ENCODE measurements at regions not wholly inside any gene's neighbourhood (a gene's known extent, or its start where the extent isn't known, plus 50 kb on each side); places are given as distances from the start of the nearest gene placed in this dataset.

DNA sequence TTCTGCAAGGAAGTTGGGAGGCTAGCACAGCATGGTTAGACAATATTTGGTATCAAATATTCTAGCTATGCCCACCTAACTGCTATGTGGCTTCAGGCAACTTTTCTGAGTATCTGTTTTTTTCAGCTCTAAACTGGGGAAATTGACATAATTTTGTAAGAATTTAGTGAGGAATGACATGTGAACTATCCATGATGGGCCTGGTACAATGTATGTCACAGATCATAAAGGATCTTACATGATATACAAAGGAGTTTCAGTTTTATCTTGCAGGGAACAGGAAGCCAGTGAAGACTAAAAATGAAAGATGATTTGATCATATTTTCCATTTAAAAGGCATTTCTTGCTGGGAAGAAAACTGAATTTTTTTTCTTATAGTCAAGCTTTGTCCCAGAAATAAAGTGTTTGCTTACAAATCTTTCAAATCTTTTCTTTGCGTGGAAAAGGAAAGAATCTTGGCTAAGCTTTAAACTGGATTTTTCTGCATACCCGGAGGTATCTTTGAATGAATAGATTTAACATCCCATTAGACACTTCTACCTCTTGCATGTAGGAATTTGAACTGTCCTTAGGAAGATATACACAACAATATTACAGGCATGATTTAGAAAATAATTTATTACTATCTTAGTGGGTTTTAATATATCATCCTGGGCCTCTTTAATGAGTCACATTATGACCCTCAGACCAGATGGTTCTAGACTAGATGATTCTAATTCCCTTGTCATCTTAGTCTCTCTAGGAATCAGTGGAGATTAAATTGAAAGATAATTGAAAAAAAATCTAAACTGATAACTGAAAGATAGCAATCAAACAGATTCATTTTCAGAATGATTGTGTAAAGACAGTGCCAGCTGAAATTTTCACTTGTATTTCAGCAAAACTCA, 436.0 kb upstream of the THBS1 start:
- ChIA-PET CTCF (interaction anchor here (1.8 kb wide), 1 partner anchor 438 kb away, joined by 4 read pairs; no protein-coding TSS in a partner anchor), POLR2A (no interaction called here)
- H3K27ac ChIP-seq (ENCODE audit: low read depth, low read length), result no peak overlapping the region
- H3K9me3 ChIP-seq (ENCODE audit: control insufficient read depth, insufficient read depth, low read length), result no peaks in the 10 kb centered on the region
- DNase-seq (ENCODE audit: low read depth, low spot score), result no peak
- no peak overlapping the region for H3K4me3 ChIP-seq (ENCODE audit: low read depth, low read length)
- H3K27me3 ChIP-seq (ENCODE audit: control insufficient read depth, insufficient read depth, low read length), result no peaks in the 10 kb centered on the region
- TF ChIP-seq, protein P1, sequence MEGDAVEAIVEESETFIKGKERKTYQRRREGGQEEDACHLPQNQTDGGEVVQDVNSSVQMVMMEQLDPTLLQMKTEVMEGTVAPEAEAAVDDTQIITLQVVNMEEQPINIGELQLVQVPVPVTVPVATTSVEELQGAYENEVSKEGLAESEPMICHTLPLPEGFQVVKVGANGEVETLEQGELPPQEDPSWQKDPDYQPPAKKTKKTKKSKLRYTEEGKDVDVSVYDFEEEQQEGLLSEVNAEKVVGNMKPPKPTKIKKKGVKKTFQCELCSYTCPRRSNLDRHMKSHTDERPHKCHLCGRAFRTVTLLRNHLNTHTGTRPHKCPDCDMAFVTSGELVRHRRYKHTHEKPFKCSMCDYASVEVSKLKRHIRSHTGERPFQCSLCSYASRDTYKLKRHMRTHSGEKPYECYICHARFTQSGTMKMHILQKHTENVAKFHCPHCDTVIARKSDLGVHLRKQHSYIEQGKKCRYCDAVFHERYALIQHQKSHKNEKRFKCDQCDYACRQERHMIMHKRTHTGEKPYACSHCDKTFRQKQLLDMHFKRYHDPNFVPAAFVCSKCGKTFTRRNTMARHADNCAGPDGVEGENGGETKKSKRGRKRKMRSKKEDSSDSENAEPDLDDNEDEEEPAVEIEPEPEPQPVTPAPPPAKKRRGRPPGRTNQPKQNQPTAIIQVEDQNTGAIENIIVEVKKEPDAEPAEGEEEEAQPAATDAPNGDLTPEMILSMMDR (IDR thresholded peaks at IDR 0.05; ENCODE audit: low read depth, low read length), result no peak

DNA sequence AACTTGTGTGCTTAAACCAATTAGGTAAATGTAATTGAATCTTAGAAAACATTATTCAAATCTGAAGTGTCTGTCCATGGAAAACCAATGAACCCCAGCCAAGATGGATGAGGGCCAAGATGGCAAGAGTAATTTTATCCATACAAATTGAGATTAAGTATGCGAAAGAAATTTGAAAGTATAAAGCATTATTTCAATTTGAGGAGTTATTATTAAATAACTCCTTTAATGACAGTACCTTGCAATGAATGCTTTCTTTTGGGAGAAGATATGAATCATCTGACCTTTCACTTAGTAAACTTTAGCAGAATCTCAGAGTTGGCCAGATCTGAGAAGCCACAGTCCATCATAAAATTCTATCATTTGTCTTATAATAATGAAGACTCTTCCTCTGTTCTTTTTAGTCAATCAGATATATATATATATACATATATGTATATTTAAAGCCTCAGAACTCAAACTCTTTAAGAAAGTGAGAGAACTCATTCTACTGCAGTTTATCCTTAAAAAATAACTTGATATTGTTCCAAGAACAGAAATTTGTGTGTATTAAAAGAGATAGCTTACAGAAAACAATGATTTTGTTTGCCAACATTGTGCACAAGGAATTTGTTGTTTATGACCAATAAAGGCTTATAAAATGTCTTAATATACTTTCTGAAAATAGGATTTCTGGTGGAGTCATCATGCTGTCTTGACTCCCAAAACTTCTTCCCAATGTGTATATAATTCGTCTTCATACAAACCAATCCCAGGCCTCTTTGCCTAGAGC, 434.8 kb upstream of the THBS1 start:
- POLR2A ChIA-PET, result no interaction called here
- TF ChIP-seq, protein P1 (IDR thresholded peaks at IDR 0.05; ENCODE audit: low read depth, low read length), result no peak
- H3K27ac ChIP-seq (ENCODE audit: low read depth, low read length), result no peak overlapping the region

DNA sequence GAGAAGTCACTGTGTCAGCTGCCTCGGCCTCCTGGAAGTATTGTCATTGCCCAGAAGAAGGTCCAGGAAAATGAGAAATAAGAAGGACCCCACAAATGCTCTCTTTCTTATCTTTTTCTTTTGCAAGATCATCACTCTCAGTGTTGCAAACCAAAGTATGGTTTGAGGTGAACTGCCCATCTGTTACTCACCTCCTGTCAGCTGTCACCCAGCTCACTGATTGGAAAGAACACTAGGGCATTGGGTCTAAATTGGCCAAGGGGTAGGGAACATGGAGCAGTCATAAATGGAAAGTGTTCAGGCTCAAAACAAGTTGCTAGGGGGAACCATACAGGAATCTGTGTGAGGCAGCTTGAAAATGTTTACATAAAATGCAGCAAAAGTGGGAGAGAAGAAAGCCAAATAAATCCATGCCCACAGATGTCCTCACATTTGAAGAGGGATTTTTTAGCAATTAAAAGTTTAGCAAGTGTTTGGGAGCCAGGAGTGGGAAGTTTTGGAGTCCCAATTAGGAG, 431.2 kb upstream of the THBS1 start:
- no peak for DNase-seq (ENCODE audit: low read depth, low spot score)
- no peaks in the 10 kb centered on the region for H3K27me3 ChIP-seq (ENCODE audit: control insufficient read depth, insufficient read depth, low read length)
- H3K27ac ChIP-seq (ENCODE audit: low read depth, low read length), result no peak overlapping the region
- no peaks in the 10 kb centered on the region for H3K9me3 ChIP-seq (ENCODE audit: control insufficient read depth, insufficient read depth, low read length)
- CTCF ChIA-PET, result no interaction called here
- POLR2A ChIA-PET, result no interaction called here
- TF ChIP-seq, protein P1 (IDR thresholded peaks at IDR 0.05; ENCODE audit: low read depth, low read length), result no peak
- no peak overlapping the region for H3K4me3 ChIP-seq (ENCODE audit: low read depth, low read length)

More for the DNA sequence above, 434.8 kb upstream of the THBS1 start:
- Histone ChIP-seq H3K27me3 (ENCODE audit: control insufficient read depth, insufficient read depth, low read length) (no peaks in the 10 kb centered on the region), H3K9me3 (ENCODE audit: control insufficient read depth, insufficient read depth, low read length) (no peaks in the 10 kb centered on the region), H3K4me3 (ENCODE audit: low read depth, low read length) (no peak overlapping the region)
- no peak for DNase-seq (ENCODE audit: low read depth, low spot score)
- CTCF ChIA-PET, result no interaction called here

DNA sequence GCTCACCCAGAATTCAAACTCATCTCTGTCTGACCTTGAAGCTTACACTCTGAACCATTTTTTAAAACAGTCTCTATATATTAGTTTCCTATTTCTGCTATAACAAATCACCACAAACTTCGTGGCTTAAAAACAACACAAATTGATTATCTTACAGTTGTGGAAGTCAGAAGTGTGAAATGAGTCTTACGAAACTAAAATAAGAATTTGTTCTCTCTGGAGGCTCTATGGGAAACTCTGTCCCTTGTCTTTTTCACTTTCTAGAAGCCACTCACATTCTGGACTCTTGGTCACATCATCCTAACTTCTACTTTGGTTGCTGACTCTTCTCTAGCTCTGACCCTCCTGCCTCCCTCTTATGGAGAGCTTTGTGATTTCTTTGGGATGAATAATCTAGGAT, 429.3 kb upstream of the THBS1 start:
- ChIA-PET POLR2A (no interaction called here), CTCF (no interaction called here)
- DNase-seq (ENCODE audit: low read depth, low spot score), result no peak
- Histone ChIP-seq H3K9me3 (ENCODE audit: control insufficient read depth, insufficient read depth, low read length) (no peaks in the 10 kb centered on the region), H3K27me3 (ENCODE audit: control insufficient read depth, insufficient read depth, low read length) (no peaks in the 10 kb centered on the region), H3K4me3 (ENCODE audit: low read depth, low read length) (no peak overlapping the region), H3K27ac (ENCODE audit: low read depth, low read length) (no peak overlapping the region)
- TF ChIP-seq, protein P1 (IDR thresholded peaks at IDR 0.05; ENCODE audit: low read depth, low read length), result no peak
